PFSK-1 (cell line): ENCODE measurements at regions not wholly inside any gene's neighbourhood (a gene's known extent, or its start where the extent isn't known, plus 50 kb on each side); places are given as distances from the start of the nearest gene placed in this dataset.

Source experiments
- FOXP2 ChIP-seq: optimal IDR thresholded peaks from 2 replicates; pipeline ENCODE3; 2011; ENCODE audit warnings: borderline replicate concordance, control low read depth, inconsistent platforms; ENCODE audit not compliant: insufficient read depth; ENCODE audit errors: extremely low read length, extremely low read depth
- POLR2AphosphoS5 ChIP-seq: IDR thresholded peaks from 2 replicates; pipeline ENCODE4 v1.6.1; 2012; ENCODE audit warnings: low read depth, mild to moderate bottlenecking, control low read depth, low read length, moderate library complexity
- SIN3A ChIP-seq: IDR thresholded peaks from 2 replicates; pipeline ENCODE4 v1.6.1; 2012; ENCODE audit warnings: mild to moderate bottlenecking, low read length, moderate library complexity, borderline replicate concordance; ENCODE audit not compliant: insufficient read depth
- TAF1 ChIP-seq: IDR thresholded peaks from 2 replicates; pipeline ENCODE4 v1.6.1; 2012; ENCODE audit warnings: low read length, control low read depth, borderline replicate concordance; ENCODE audit not compliant: insufficient read depth
- TF ChIP-seq, protein P1 (sequence below), 2 experiments: IDR thresholded peaks; 2 replicates each; pipeline versions ENCODE4 v1.6.1 to v1.8.0; 2011 to 2012; ENCODE audit warnings: low read depth in 2 of 2, low read length in 2 of 2, control low read depth in 1 of 2, inconsistent platforms in 1 of 2, mild to moderate bottlenecking in 1 of 2, moderate library complexity in 1 of 2; ENCODE audit not compliant: insufficient read depth in 1 of 2

DNA sequence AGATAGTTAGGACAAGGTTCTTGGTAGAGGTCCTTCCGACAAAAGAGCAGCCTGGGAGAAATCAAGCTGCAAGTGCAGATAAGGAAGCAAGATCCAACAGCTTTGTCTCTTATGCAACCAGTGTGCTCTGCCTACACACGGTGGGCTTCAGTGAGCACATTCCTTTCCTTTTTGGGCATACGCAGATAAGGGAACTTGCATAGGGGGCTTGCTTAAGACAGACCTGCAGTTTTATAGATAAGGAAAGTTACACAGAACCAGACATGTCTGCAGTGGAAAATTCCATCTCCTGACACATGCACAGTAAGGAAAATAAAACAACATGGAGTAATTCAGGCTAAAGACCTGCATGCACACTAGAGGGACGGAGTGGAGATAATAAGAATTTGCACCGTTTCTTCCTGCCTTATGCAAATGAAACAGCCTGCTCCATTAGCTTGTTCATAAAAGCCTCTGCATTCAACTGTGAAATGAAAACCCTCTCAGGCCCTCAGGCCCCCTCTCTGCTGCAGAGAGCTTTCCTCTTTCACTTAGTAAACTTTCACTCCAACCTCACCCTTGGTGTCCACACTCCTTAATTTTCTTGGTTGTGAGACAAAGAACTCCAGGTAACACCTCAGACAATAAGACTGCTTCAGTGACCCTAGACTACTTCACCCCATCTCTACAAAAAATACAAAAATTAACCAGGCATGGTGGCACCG is 97.5 kb upstream of the MYLIP start:
- no peak for TF ChIP-seq POLR2AphosphoS5
- TF ChIP-seq, protein P1, sequence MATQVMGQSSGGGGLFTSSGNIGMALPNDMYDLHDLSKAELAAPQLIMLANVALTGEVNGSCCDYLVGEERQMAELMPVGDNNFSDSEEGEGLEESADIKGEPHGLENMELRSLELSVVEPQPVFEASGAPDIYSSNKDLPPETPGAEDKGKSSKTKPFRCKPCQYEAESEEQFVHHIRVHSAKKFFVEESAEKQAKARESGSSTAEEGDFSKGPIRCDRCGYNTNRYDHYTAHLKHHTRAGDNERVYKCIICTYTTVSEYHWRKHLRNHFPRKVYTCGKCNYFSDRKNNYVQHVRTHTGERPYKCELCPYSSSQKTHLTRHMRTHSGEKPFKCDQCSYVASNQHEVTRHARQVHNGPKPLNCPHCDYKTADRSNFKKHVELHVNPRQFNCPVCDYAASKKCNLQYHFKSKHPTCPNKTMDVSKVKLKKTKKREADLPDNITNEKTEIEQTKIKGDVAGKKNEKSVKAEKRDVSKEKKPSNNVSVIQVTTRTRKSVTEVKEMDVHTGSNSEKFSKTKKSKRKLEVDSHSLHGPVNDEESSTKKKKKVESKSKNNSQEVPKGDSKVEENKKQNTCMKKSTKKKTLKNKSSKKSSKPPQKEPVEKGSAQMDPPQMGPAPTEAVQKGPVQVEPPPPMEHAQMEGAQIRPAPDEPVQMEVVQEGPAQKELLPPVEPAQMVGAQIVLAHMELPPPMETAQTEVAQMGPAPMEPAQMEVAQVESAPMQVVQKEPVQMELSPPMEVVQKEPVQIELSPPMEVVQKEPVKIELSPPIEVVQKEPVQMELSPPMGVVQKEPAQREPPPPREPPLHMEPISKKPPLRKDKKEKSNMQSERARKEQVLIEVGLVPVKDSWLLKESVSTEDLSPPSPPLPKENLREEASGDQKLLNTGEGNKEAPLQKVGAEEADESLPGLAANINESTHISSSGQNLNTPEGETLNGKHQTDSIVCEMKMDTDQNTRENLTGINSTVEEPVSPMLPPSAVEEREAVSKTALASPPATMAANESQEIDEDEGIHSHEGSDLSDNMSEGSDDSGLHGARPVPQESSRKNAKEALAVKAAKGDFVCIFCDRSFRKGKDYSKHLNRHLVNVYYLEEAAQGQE (IDR thresholded peaks at IDR 0.05; ENCODE audit: insufficient read depth in 1 of 2, low read depth in 2 of 2, low read length in 2 of 2) = no peak
- no peak for TF ChIP-seq FOXP2

- no peak for TF ChIP-seq FOXP2
- TF ChIP-seq, protein P1 (IDR thresholded peaks at IDR 0.05; ENCODE audit: insufficient read depth in 1 of 2, low read depth in 2 of 2, low read length in 2 of 2) = no peak
These were observed 99.9 kb upstream of the MYLIP start for GRCh38 chr6:16028966-16029365.

- TF ChIP-seq TAF1 (no peak), POLR2AphosphoS5 (no peak), SIN3A (no peak), FOXP2 (no peak)
- TF ChIP-seq, protein P1 (IDR thresholded peaks at IDR 0.05; ENCODE audit: insufficient read depth in 1 of 2, low read depth in 2 of 2, low read length in 2 of 2) = no peak
These were observed 108.6 kb upstream of the MYLIP start for GRCh38 chr6:16020259-16020658.

DNA sequence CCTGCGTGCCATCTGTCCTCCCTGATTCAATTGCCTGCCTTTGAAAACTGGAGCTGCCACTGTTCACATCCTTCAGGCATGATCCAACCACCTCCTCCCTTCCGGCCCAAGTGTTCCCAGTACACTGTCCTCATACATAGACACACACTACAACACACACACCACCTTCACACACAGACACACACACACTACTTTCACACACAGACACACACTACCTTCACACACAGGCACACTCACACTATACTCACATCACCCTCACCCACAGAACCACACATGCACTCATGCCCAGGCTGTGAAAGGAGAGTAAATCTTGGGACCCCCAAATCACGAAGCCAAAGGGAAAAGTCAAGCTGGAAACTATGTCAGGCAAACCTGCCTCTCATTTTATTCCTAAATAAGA is 109.4 kb upstream of the MYLIP start:
- TF ChIP-seq TAF1 (no peak), FOXP2 (no peak), POLR2AphosphoS5 (no peak), SIN3A (no peak)
- TF ChIP-seq, protein P1 (IDR thresholded peaks at IDR 0.05; ENCODE audit: insufficient read depth in 1 of 2, low read depth in 2 of 2, low read length in 2 of 2) = no peak

DNA sequence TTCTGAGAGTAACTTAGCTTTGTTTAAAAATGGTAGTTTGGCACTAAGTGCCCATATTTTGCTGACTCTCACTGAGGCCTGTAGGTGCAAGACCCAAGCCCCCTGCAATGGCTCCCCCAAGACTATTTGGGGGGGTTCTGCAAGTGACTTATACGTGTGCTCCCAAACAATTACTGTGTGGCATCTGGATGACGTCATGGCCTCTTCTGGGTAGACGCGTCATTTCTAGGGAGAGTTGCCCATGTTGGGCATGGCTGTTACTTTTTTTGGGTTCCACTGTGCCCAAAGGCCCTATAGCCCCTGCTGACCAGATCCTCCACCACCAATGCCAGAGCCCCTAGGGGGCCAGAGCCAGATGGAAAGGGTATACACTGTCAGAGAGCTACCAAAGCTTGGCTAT is 110.3 kb upstream of the MYLIP start:
- TF ChIP-seq FOXP2 (no peak), POLR2AphosphoS5 (no peak), TAF1 (no peak), SIN3A (no peak)
- TF ChIP-seq, protein P1 (IDR thresholded peaks at IDR 0.05; ENCODE audit: insufficient read depth in 1 of 2, low read depth in 2 of 2, low read length in 2 of 2) = no peak
